ENCODE measurements at regions not wholly inside any gene's neighbourhood (a gene's known extent, or its start where the extent isn't known, plus 50 kb on each side); places are given as distances from the start of the nearest gene placed in this dataset.

- no peak for TF ChIP-seq SIX5 (IDR thresholded peaks at IDR 0.05; ENCODE audit: low read depth, low read length, severe bottlenecking)
- TF ChIP-seq SIN3A (IDR thresholded peaks at IDR 0.05; ENCODE audit: low read depth, low read length): no peak
- TF ChIP-seq RAD21 (IDR thresholded peaks at IDR 0.05; ENCODE audit: insufficient read depth, low read depth, low read length): no peak
- no peak for TF ChIP-seq SUZ12 (IDR thresholded peaks at IDR 0.05; ENCODE audit: unreplicated experiment)
- TF ChIP-seq MAX (IDR thresholded peaks at IDR 0.05; ENCODE audit: low read depth, low read length): no peak
- no peak for TF ChIP-seq ZBED1 (IDR thresholded peaks at IDR 0.05; ENCODE audit: borderline replicate concordance)
- TF ChIP-seq MYB (IDR thresholded peaks at IDR 0.05; ENCODE audit: borderline replicate concordance, low read depth, low read length): no peak
- TF ChIP-seq BHLHE40 (IDR thresholded peaks at IDR 0.05; ENCODE audit: borderline replicate concordance in 1 of 2, low read depth in 2 of 2, low read length in 1 of 2): no peak
- TF ChIP-seq MLLT1 (IDR thresholded peaks at IDR 0.05): no peak
- TF ChIP-seq, protein P1, sequence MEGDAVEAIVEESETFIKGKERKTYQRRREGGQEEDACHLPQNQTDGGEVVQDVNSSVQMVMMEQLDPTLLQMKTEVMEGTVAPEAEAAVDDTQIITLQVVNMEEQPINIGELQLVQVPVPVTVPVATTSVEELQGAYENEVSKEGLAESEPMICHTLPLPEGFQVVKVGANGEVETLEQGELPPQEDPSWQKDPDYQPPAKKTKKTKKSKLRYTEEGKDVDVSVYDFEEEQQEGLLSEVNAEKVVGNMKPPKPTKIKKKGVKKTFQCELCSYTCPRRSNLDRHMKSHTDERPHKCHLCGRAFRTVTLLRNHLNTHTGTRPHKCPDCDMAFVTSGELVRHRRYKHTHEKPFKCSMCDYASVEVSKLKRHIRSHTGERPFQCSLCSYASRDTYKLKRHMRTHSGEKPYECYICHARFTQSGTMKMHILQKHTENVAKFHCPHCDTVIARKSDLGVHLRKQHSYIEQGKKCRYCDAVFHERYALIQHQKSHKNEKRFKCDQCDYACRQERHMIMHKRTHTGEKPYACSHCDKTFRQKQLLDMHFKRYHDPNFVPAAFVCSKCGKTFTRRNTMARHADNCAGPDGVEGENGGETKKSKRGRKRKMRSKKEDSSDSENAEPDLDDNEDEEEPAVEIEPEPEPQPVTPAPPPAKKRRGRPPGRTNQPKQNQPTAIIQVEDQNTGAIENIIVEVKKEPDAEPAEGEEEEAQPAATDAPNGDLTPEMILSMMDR (IDR thresholded peaks at IDR 0.05 in 2 of 3, conservative IDR thresholded peaks at IDR 0.05 in 1 of 3; ENCODE audit: control insufficient read depth in 2 of 3, extremely low read depth in 1 of 3, insufficient read depth in 1 of 3, low read depth in 3 of 3, low read length in 3 of 3): no peak
- no peak for TF ChIP-seq TAF1 (IDR thresholded peaks at IDR 0.05; ENCODE audit: borderline replicate concordance, low read depth, low read length)
Measured at GRCh38 chr4:41426539-41426938, 111.4 kb upstream of the LIMCH1 start.
